ENCODE measurements at regions not wholly inside any gene's neighbourhood (a gene's known extent, or its start where the extent isn't known, plus 50 kb on each side); places are given as distances from the start of the nearest gene placed in this dataset.

DNA sequence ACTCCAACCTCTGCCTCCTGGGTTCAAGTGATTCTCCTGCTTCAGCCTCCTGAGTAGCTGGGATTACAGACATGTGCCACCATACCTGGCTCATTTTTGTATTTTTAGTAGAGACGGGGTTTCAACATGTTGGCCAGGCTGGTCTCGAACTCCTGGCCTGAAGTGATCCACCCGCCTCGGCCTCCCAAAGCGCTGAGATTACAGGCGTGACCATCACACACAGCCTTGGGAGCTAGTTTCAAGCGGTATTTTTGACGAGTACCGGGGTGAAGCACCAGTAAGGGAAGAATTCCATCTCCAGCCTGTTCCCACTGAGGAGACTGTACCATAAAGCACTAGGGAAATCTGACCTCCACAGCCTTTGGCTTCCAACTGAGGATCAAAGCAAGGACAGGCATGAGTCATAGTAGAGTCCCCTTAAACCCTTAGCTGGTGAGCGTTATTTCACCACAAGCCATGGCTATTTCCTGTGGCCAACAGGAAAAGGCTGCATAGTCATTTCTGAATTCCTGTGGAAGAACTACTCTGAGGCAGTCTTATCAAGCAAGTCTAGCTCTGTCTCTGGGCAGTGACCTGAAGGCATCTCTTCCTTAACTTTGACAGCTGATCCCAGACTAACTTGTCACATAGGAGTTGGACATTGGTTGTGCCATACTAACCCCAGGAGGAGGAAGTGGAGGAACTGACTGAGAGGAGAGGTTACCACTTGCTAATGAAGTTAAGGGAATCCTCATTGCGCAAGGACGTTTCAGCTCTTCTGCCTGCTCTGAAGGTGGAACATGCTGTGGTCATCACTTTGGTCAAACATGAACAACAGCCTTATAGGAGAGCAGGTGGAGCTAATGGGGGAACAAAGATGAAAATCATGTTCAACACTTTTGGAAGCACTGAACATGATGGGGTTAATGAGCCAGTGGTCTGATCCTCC is 85.8 kb upstream of the DMRT1 start:
- Histone ChIP-seq H3K4me3 (no peak overlapping the region), H3K9me3 (no peaks in the 10 kb centered on the region), H3K27ac (no peak overlapping the region), H3K36me3 (no peaks in the 10 kb centered on the region), H3K27me3 (no peaks in the 10 kb centered on the region), H3K4me1 (ENCODE audit: insufficient read depth) (no peaks in the 10 kb centered on the region)
- no peak for DNase-seq
- 81 to 85% (median 84%) methylated on average over 12 of the region's 12 CpGs for WGBS, 3 donors
- no peak for TF ChIP-seq EP300 (IDR thresholded peaks at IDR 0.05)
- TF ChIP-seq POLR2A (IDR thresholded peaks at IDR 0.05): no peak
- TF ChIP-seq, protein P1, sequence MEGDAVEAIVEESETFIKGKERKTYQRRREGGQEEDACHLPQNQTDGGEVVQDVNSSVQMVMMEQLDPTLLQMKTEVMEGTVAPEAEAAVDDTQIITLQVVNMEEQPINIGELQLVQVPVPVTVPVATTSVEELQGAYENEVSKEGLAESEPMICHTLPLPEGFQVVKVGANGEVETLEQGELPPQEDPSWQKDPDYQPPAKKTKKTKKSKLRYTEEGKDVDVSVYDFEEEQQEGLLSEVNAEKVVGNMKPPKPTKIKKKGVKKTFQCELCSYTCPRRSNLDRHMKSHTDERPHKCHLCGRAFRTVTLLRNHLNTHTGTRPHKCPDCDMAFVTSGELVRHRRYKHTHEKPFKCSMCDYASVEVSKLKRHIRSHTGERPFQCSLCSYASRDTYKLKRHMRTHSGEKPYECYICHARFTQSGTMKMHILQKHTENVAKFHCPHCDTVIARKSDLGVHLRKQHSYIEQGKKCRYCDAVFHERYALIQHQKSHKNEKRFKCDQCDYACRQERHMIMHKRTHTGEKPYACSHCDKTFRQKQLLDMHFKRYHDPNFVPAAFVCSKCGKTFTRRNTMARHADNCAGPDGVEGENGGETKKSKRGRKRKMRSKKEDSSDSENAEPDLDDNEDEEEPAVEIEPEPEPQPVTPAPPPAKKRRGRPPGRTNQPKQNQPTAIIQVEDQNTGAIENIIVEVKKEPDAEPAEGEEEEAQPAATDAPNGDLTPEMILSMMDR (IDR thresholded peaks at IDR 0.05): no peak
- intact Hi-C loops (cut with DNase I): loop anchor here in 1 of 4 donors (5.0 kb wide), 1 partner anchor 128 kb away; no protein-coding TSS in a partner anchor

DNA sequence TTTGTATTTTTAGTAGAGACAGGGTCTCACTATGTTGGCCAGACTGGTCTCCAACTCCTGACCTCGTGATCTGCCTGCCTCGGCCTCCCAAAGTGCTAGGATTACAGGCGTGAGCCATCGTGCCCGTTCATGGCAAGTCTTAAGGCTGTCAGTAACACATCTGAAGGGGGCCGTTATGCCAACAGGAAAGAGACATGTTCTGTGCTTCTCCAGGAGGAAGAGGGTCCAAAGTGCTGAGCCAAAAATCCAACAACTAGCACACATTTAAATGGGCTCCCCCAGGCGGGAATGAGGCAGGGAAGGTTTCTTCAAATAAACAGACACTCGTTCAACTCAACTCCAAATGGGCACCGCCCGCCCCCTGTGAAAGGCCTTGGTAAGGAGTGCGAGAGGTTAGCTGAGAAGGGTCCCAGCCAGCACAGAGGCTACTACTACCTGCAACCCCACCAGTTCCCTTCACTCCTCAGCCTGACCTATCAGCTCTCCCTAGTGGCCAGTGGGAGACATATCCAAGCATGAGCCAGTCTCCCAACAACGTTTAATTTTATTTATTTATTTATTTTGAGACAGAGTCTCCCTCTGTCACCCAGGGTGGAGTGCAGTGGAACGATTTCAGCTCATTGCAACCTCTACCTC is 84.1 kb upstream of the DMRT1 start:
- no peak overlapping the region for H3K4me3 ChIP-seq
- no peak overlapping the region for H3K27ac ChIP-seq
- no peaks in the 10 kb centered on the region for H3K4me1 ChIP-seq (ENCODE audit: insufficient read depth)
- no peaks in the 10 kb centered on the region for H3K9me3 ChIP-seq
- H3K36me3 ChIP-seq: no peaks in the 10 kb centered on the region
- TF ChIP-seq, protein P1 (IDR thresholded peaks at IDR 0.05): peak in 2 of 3 donors; percentile 13 to 37
- no peak for TF ChIP-seq POLR2A (IDR thresholded peaks at IDR 0.05)
- intact Hi-C loops (cut with DNase I): loop anchor here in 1 of 4 donors (5.0 kb wide), 1 partner anchor 130 kb away; no protein-coding TSS in a partner anchor
- WGBS, 3 donors: 70 to 75% (median 71%) methylated on average over 13 of the region's 13 CpGs
- H3K27me3 ChIP-seq: no peaks in the 10 kb centered on the region
- DNase-seq: peak in 2 of 5 donors; percentile 27 to 49

DNA sequence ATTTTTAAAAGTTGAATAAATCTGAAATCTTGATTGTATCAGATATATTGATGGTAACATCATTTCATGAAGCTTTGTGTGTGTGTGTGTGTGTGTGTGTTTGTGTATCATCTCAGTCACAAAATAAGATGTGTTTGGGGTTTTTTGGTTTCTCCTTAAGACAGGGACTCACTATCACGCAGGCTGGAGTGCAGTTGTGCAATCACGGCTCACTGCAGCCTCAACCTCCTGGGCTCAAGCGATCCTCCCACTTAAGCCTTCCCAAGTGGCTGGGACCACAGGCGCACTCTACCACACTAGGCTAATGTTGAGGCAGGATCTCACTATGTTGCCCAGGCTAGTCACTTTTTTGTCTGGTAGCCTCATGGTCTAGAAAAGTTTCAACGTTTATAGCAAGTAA is 83.4 kb upstream of the DMRT1 start:
- no peaks in the 10 kb centered on the region for H3K9me3 ChIP-seq
- H3K36me3 ChIP-seq: no peaks in the 10 kb centered on the region
- no peaks in the 10 kb centered on the region for H3K27me3 ChIP-seq
- H3K4me3 ChIP-seq: no peak overlapping the region
- WGBS, 3 donors: 89 to 90% (median 90%) methylated on average over 5 of the region's 5 CpGs
- no peak overlapping the region for H3K27ac ChIP-seq
- DNase-seq: no peak
- TF ChIP-seq, protein P1 (IDR thresholded peaks at IDR 0.05): no peak
- no peak for TF ChIP-seq EP300 (IDR thresholded peaks at IDR 0.05)
- no peaks in the 10 kb centered on the region for H3K4me1 ChIP-seq (ENCODE audit: insufficient read depth)
- intact Hi-C loops (cut with DNase I): loop anchor here in 1 of 4 donors (5.0 kb wide), 1 partner anchor 131 kb away; no protein-coding TSS in a partner anchor

DNA sequence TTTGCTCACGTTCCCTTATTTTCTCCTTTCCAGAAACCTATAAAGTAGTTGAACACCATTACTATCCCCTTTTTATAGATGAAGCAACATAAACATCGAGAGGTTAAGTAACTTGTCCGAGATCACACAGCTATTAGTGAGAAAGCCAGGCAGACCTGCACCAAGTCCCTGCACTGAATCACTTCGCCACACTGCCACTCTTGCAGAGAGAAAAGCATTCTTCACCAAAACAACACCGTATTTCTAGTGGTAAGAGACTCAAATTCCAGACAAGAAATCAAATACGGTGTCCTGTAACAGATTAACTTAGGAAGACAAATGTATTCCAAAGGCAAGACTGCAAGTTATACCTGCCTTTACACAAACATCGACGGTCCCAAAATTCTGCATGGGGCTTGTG is 82.0 kb upstream of the DMRT1 start:
- 89 to 92% (median 90%) methylated on average over 8 of the region's 8 CpGs for WGBS, 3 donors
- no peaks in the 10 kb centered on the region for H3K9me3 ChIP-seq
- no peaks in the 10 kb centered on the region for H3K27me3 ChIP-seq
- no peak overlapping the region for H3K27ac ChIP-seq
- no peak for DNase-seq
- no peaks in the 10 kb centered on the region for H3K4me1 ChIP-seq (ENCODE audit: insufficient read depth)
- H3K36me3 ChIP-seq: no peaks in the 10 kb centered on the region
- H3K4me3 ChIP-seq: no peak overlapping the region
- intact Hi-C loops (cut with DNase I): loop anchor here in 1 of 4 donors (5.0 kb wide), 1 partner anchor 132 kb away; no protein-coding TSS in a partner anchor
- TF ChIP-seq, protein P1 (IDR thresholded peaks at IDR 0.05): no peak
- TF ChIP-seq POLR2A (IDR thresholded peaks at IDR 0.05): no peak
- TF ChIP-seq EP300 (IDR thresholded peaks at IDR 0.05): no peak
